Thoracic aorta (tissue), 2 donors: ENCODE measurements at regions not wholly inside any gene's neighbourhood (a gene's known extent, or its start where the extent isn't known, plus 50 kb on each side); places are given as distances from the start of the nearest gene placed in this dataset.
A peak's percentile ranks its signal among the peaks of the same experiment; 100 is the strongest.

Source experiments
- ATAC-seq: fragments of 150-250 bp; one replicate; pipeline ENCODE4 v1.8.0; 2017; ENCODE audit warnings: low read depth; ENCODE audit not compliant: insufficient number of reproducible peaks, low FRiP score
- DNase-seq: peaks from one replicate; pipeline ENCODE4 v3.0.0-alpha.2; 2020; ENCODE audit warnings: low spot score
- H3K27ac ChIP-seq, 2 donors: fragments of 200-600 bp; sonication (generic); 1 replicate in 1 of 2; 2 replicates in 1 of 2; pipeline ENCODE4 v1.5.1; 2016; ENCODE audit warnings: mild to moderate bottlenecking in 2 of 2, moderate library complexity in 2 of 2
- H3K27me3 ChIP-seq: fragments of 200-600 bp; sonication (generic); replicated peaks from 2 replicates; pipeline ENCODE4 v1.6.0; 2016; ENCODE audit warnings: mild to moderate bottlenecking; ENCODE audit not compliant: insufficient read depth
- H3K36me3 ChIP-seq: fragments of 200-600 bp; sonication (generic); one replicate; pipeline ENCODE4 v1.5.1; 2016
- H3K4me1 ChIP-seq, 2 donors: fragments of 200-600 bp; sonication (generic); 1 replicate in 1 of 2; 2 replicates in 1 of 2; pipeline versions ENCODE4 v1.5.1 to v1.6.0; 2016; ENCODE audit warnings: low read depth in 2 of 2, mild to moderate bottlenecking in 1 of 2; ENCODE audit not compliant: control insufficient read depth in 1 of 2
- H3K4me3 ChIP-seq: fragments of 200-600 bp; sonication (generic); 2 replicates; pipeline ENCODE4 v1.5.1; 2016; ENCODE audit warnings: mild to moderate bottlenecking
- H3K9me3 ChIP-seq: fragments of 200-600 bp; sonication (generic); 2 replicates; pipeline ENCODE4 v1.5.1; 2016
- CTCF ChIP-seq: fragments of 200-600 bp; sonication (generic); IDR thresholded peaks from one replicate; pipeline ENCODE4 v1.5.1; 2019; ENCODE audit warnings: antibody characterized with exemption

GRCh38 chr6:170164271-170164900 is 126.5 kb downstream of the DLL1 start:
- no peak for TF ChIP-seq CTCF
- no peak overlapping the region for H3K4me3 ChIP-seq
- no peaks in the 10 kb centered on the region for H3K27me3 ChIP-seq
- H3K9me3 ChIP-seq, result no peaks in the 10 kb centered on the region
- peak overlapping the region in 1 of 2 donors; percentile 54 for H3K27ac ChIP-seq
- DNase-seq (no peak), ATAC-seq (no peak)
- H3K36me3 ChIP-seq, result no peaks in the 10 kb centered on the region
- peaks cover 20 to 29% of the 10 kb centered on the region in 2 donors for H3K4me1 ChIP-seq

- no peak for TF ChIP-seq CTCF
- DNase-seq, result no peak
- ATAC-seq, result no peak
- Histone ChIP-seq H3K4me1 (peaks cover 20 to 29% of the 10 kb centered on the region in 2 donors), H3K27me3 (no peaks in the 10 kb centered on the region), H3K9me3 (no peaks in the 10 kb centered on the region), H3K27ac (no peak overlapping the region), H3K36me3 (no peaks in the 10 kb centered on the region), H3K4me3 (no peak overlapping the region)
Measured at GRCh38 chr6:170163405-170164170, 127.3 kb downstream of the DLL1 start.

GRCh38 chr6:170162775-170163404 is 128.0 kb downstream of the DLL1 start:
- peaks cover 20 to 29% of the 10 kb centered on the region in 2 donors for H3K4me1 ChIP-seq
- TF ChIP-seq CTCF, result no peak

GRCh38 chr6:170162011-170162774 is 128.7 kb downstream of the DLL1 start:
- no peaks in the 10 kb centered on the region for H3K9me3 ChIP-seq
- no peaks in the 10 kb centered on the region for H3K27me3 ChIP-seq
- H3K4me1 ChIP-seq, result peaks cover 20 to 29% of the 10 kb centered on the region in 2 donors
- no peak for DNase-seq
- no peak overlapping the region for H3K4me3 ChIP-seq
- TF ChIP-seq CTCF, result no peak
- H3K27ac ChIP-seq, result no peak overlapping the region
- H3K36me3 ChIP-seq, result no peaks in the 10 kb centered on the region
- no peak for ATAC-seq

More at GRCh38 chr6:170162775-170163404, 128.0 kb downstream of the DLL1 start:
- DNase-seq (no peak), ATAC-seq (no peak)
- no peaks in the 10 kb centered on the region for H3K9me3 ChIP-seq
- H3K36me3 ChIP-seq, result no peaks in the 10 kb centered on the region
- no peaks in the 10 kb centered on the region for H3K27me3 ChIP-seq
- no peak overlapping the region for H3K4me3 ChIP-seq
- H3K27ac ChIP-seq, result no peak overlapping the region
